Type B pancreatic cell (in vitro differentiated cells): ENCODE measurements at regions not wholly inside any gene's neighbourhood (a gene's known extent, or its start where the extent isn't known, plus 50 kb on each side); places are given as distances from the start of the nearest gene placed in this dataset.

ENCODE experiments used
- DNase-seq: peaks from one replicate; pipeline ENCODE4 v3.0.0; 2021; ENCODE audit warnings: mixed read lengths; ENCODE audit not compliant: unreplicated experiment; ENCODE audit errors: extremely low spot score
- H3K27ac Mint-ChIP-seq: 2 replicates; pipeline ENCODE4 v1.8.0; 2021; ENCODE audit warnings: mild to moderate bottlenecking, mixed read lengths
- H3K27me3 Mint-ChIP-seq: 2 replicates; pipeline ENCODE4 v1.8.0; 2021; ENCODE audit warnings: mixed read lengths
- H3K36me3 Mint-ChIP-seq: 2 replicates; pipeline ENCODE4 v1.8.0; 2021; ENCODE audit warnings: mixed read lengths
- H3K4me1 Mint-ChIP-seq: one replicate; pipeline ENCODE4 v1.8.0; 2021; ENCODE audit warnings: mixed read lengths; ENCODE audit not compliant: unreplicated experiment
- H3K4me3 Mint-ChIP-seq: 2 replicates; pipeline ENCODE4 v1.8.0; 2021; ENCODE audit warnings: mild to moderate bottlenecking, mixed read lengths
- H3K9me3 Mint-ChIP-seq: 2 replicates; pipeline ENCODE4 v1.8.0; 2021; ENCODE audit warnings: mixed read lengths
- CTCF ChIP-seq: fragments of 200-600 bp; sonication (generic); conservative IDR thresholded peaks from 2 replicates; pipeline ENCODE4 v1.5.0; 2021; ENCODE audit warnings: antibody characterized with exemption, mild to moderate bottlenecking

- DNase-seq: no peak
- H3K4me3 Mint-ChIP-seq: no peak overlapping the region
- no peaks in the 10 kb centered on the region for H3K4me1 Mint-ChIP-seq
- no peak for TF ChIP-seq CTCF
- no peak overlapping the region for H3K27ac Mint-ChIP-seq
- no peaks in the 10 kb centered on the region for H3K36me3 Mint-ChIP-seq
- H3K27me3 Mint-ChIP-seq: no peaks in the 10 kb centered on the region
- no peaks in the 10 kb centered on the region for H3K9me3 Mint-ChIP-seq
Measured at GRCh38 chr6:140985679-140986275, 1146.9 kb upstream of the GJE1 start.

- no peak overlapping the region for H3K27ac Mint-ChIP-seq
- no peaks in the 10 kb centered on the region for H3K36me3 Mint-ChIP-seq
- H3K27me3 Mint-ChIP-seq: no peaks in the 10 kb centered on the region
- no peak overlapping the region for H3K4me3 Mint-ChIP-seq
- TF ChIP-seq CTCF: no peak
- no peak for DNase-seq
- no peaks in the 10 kb centered on the region for H3K9me3 Mint-ChIP-seq
- no peaks in the 10 kb centered on the region for H3K4me1 Mint-ChIP-seq
Measured at GRCh38 chr6:140980265-140980887, 1152.3 kb upstream of the GJE1 start.

GRCh38 chr6:140979642-140980091 lies 1153.1 kb upstream of the GJE1 start:
- Mint-ChIP-seq H3K27ac (no peak overlapping the region), H3K9me3 (no peaks in the 10 kb centered on the region), H3K4me3 (no peak overlapping the region), H3K27me3 (no peaks in the 10 kb centered on the region), H3K4me1 (no peaks in the 10 kb centered on the region), H3K36me3 (no peaks in the 10 kb centered on the region)
- no peak for TF ChIP-seq CTCF
- no peak for DNase-seq

GRCh38 chr6:140977403-140977802 lies 1155.3 kb upstream of the GJE1 start:
- Mint-ChIP-seq H3K9me3 (no peaks in the 10 kb centered on the region), H3K27me3 (no peaks in the 10 kb centered on the region), H3K4me1 (no peaks in the 10 kb centered on the region), H3K36me3 (no peaks in the 10 kb centered on the region), H3K4me3 (no peak overlapping the region), H3K27ac (no peak overlapping the region)
- DNase-seq: no peak
- TF ChIP-seq CTCF: no peak

GRCh38 chr6:140976806-140977205 lies 1155.9 kb upstream of the GJE1 start:
- H3K36me3 Mint-ChIP-seq: no peaks in the 10 kb centered on the region
- no peak for DNase-seq
- no peaks in the 10 kb centered on the region for H3K9me3 Mint-ChIP-seq
- H3K4me3 Mint-ChIP-seq: no peak overlapping the region
- no peak overlapping the region for H3K27ac Mint-ChIP-seq
- H3K4me1 Mint-ChIP-seq: no peaks in the 10 kb centered on the region
- TF ChIP-seq CTCF: no peak
- H3K27me3 Mint-ChIP-seq: no peaks in the 10 kb centered on the region
